Prostate gland (tissue), 2 donors: ENCODE measurements at regions not wholly inside any gene's neighbourhood (a gene's known extent, or its start where the extent isn't known, plus 50 kb on each side); places are given as distances from the start of the nearest gene placed in this dataset.

Source experiments
- POLR2A ChIP-seq: fragments of 450-650 bp; IDR thresholded peaks from one replicate; pipeline ENCODE4 v1.6.1; 2016; ENCODE audit warnings: antibody characterized with exemption, mild to moderate bottlenecking
- TF ChIP-seq, protein P1 (sequence below), 4 experiments: fragments of 200-600 bp in 2 of 4; fragments of 450-650 bp in 2 of 4; sonication (generic) in 2 of 4; IDR thresholded peaks; 1 replicate in 3 of 4; 2 replicates in 1 of 4; pipeline ENCODE4 v1.5.1; 2016 to 2019; ENCODE audit warnings: antibody characterized with exemption in 4 of 4, mild to moderate bottlenecking in 2 of 4, moderate library complexity in 2 of 4

DNA sequence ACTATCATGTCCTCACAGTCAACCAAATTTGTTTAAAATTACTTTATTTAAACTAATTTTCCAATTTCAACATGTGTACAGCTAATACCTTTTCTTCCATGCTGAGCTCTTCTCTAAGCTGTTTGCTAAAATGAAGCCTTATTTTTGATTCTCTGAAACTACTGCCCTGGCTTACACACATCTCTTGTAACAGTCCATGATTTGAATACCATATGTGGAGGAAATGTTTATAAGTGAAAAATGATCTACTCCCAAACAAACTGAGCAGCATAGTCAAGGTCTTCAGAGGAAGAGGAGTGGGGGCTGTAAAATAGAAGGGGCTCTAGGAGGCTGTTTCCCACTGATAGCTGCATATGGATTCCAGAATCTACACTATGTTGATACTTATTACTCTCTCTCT, 188.7 kb downstream of the ANKRD50 start:
- TF ChIP-seq POLR2A = no peak
- TF ChIP-seq, protein P1, sequence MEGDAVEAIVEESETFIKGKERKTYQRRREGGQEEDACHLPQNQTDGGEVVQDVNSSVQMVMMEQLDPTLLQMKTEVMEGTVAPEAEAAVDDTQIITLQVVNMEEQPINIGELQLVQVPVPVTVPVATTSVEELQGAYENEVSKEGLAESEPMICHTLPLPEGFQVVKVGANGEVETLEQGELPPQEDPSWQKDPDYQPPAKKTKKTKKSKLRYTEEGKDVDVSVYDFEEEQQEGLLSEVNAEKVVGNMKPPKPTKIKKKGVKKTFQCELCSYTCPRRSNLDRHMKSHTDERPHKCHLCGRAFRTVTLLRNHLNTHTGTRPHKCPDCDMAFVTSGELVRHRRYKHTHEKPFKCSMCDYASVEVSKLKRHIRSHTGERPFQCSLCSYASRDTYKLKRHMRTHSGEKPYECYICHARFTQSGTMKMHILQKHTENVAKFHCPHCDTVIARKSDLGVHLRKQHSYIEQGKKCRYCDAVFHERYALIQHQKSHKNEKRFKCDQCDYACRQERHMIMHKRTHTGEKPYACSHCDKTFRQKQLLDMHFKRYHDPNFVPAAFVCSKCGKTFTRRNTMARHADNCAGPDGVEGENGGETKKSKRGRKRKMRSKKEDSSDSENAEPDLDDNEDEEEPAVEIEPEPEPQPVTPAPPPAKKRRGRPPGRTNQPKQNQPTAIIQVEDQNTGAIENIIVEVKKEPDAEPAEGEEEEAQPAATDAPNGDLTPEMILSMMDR (IDR thresholded peaks at IDR 0.05) = no peak
